ENCODE measurements at regions not wholly inside any gene's neighbourhood (a gene's known extent, or its start where the extent isn't known, plus 50 kb on each side); places are given as distances from the start of the nearest gene placed in this dataset.

DNA sequence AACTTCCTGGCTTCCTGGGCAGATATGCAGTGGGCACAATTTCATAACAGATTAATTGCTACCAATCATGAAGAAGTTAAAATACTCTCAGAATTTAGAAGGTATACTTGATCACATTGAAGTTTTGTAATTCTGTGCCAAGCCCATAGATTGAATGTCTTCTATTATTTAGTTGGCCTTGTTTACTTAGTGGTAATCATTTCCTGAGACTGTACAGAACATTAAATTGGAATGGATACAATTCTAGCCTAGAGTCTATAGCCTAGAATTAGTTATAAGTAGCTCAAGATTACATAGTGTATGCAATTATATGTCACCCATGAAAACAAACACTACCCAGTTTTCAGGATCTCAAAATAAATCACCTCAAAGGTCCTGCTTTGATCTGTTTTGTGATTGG lies 615.8 kb downstream of the XIRP2 start:
- Histone ChIP-seq H3K4me1 (peaks cover 0 to 2% (median 0%) of the 10 kb centered on the region in 4 donors), H3K27ac (no peak overlapping the region), H3K36me3 (no peaks in the 10 kb centered on the region), H3K9me3 (no peaks in the 10 kb centered on the region), H3K27me3 (no peaks in the 10 kb centered on the region), H3K4me3 (no peak overlapping the region)
- TF ChIP-seq POLR2A (IDR thresholded peaks at IDR 0.05) (no peak), EP300 (IDR thresholded peaks at IDR 0.05) (no peak), POLR2AphosphoS5 (IDR thresholded peaks at IDR 0.05) (no peak)
- TF ChIP-seq, protein P1, sequence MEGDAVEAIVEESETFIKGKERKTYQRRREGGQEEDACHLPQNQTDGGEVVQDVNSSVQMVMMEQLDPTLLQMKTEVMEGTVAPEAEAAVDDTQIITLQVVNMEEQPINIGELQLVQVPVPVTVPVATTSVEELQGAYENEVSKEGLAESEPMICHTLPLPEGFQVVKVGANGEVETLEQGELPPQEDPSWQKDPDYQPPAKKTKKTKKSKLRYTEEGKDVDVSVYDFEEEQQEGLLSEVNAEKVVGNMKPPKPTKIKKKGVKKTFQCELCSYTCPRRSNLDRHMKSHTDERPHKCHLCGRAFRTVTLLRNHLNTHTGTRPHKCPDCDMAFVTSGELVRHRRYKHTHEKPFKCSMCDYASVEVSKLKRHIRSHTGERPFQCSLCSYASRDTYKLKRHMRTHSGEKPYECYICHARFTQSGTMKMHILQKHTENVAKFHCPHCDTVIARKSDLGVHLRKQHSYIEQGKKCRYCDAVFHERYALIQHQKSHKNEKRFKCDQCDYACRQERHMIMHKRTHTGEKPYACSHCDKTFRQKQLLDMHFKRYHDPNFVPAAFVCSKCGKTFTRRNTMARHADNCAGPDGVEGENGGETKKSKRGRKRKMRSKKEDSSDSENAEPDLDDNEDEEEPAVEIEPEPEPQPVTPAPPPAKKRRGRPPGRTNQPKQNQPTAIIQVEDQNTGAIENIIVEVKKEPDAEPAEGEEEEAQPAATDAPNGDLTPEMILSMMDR (IDR thresholded peaks at IDR 0.05): no peak
- DNase-seq: no peak
- intact Hi-C loops (cut with DNase I): no loop called here

GRCh38 chr2:167501618-167502017 lies 613.3 kb downstream of the XIRP2 start:
- Histone ChIP-seq H3K27me3 (no peaks in the 10 kb centered on the region), H3K27ac (no peak overlapping the region), H3K36me3 (no peaks in the 10 kb centered on the region), H3K9me3 (no peaks in the 10 kb centered on the region), H3K4me3 (no peak overlapping the region), H3K4me1 (no peaks in the 10 kb centered on the region)
- DNase-seq: no peak
- intact Hi-C loops (cut with DNase I): no loop called here
- WGBS, 2 donors: 91 to 92% methylated on average over 1 of the region's 1 CpG
- TF ChIP-seq POLR2AphosphoS5 (IDR thresholded peaks at IDR 0.05) (no peak), EP300 (IDR thresholded peaks at IDR 0.05) (no peak), POLR2A (IDR thresholded peaks at IDR 0.05) (no peak)
- TF ChIP-seq, protein P1 (IDR thresholded peaks at IDR 0.05): no peak

DNA sequence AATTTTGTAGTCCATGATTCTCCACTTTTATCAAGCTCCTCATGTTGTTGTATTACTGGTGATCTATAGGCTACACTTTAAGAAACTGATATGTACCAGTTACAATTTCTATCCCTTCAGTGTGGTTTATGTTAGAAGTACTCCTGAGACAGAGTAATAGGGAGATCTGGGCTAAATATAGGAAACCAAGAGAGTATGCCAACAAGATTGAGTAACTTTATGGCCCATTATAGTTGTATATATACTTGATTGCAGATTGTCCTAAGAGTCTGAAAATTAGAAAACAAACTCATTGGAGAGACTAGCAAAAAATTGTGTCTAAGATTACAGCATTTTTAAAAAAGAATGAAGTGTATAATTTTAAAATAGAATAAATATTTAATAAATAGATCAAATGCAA lies 605.6 kb downstream of the XIRP2 start:
- peaks cover 0 to 6% (median 3%) of the 10 kb centered on the region in 4 donors for H3K4me1 ChIP-seq
- intact Hi-C loops (cut with DNase I): no loop called here
- no peak overlapping the region for H3K27ac ChIP-seq
- H3K27me3 ChIP-seq: no peaks in the 10 kb centered on the region
- no peak overlapping the region for H3K4me3 ChIP-seq
- no peaks in the 10 kb centered on the region for H3K9me3 ChIP-seq
- H3K36me3 ChIP-seq: no peaks in the 10 kb centered on the region
- no peak for DNase-seq
- TF ChIP-seq, protein P1 (IDR thresholded peaks at IDR 0.05): no peak
- TF ChIP-seq POLR2A (IDR thresholded peaks at IDR 0.05) (no peak), EP300 (IDR thresholded peaks at IDR 0.05) (no peak), POLR2AphosphoS5 (IDR thresholded peaks at IDR 0.05) (no peak)

- no peak for DNase-seq
- H3K36me3 ChIP-seq: no peaks in the 10 kb centered on the region
- H3K27ac ChIP-seq: no peak overlapping the region
- peaks cover 0 to 6% (median 3%) of the 10 kb centered on the region in 4 donors for H3K4me1 ChIP-seq
- intact Hi-C loops (cut with DNase I): no loop called here
- H3K9me3 ChIP-seq: no peaks in the 10 kb centered on the region
- no peaks in the 10 kb centered on the region for H3K27me3 ChIP-seq
- no peak for TF ChIP-seq POLR2AphosphoS5 (IDR thresholded peaks at IDR 0.05)
- no peak for TF ChIP-seq POLR2A (IDR thresholded peaks at IDR 0.05)
- TF ChIP-seq, protein P1 (IDR thresholded peaks at IDR 0.05): no peak
- TF ChIP-seq EP300 (IDR thresholded peaks at IDR 0.05): no peak
- no peak overlapping the region for H3K4me3 ChIP-seq
Measured at GRCh38 chr2:167492486-167492885, 604.2 kb downstream of the XIRP2 start.

DNA sequence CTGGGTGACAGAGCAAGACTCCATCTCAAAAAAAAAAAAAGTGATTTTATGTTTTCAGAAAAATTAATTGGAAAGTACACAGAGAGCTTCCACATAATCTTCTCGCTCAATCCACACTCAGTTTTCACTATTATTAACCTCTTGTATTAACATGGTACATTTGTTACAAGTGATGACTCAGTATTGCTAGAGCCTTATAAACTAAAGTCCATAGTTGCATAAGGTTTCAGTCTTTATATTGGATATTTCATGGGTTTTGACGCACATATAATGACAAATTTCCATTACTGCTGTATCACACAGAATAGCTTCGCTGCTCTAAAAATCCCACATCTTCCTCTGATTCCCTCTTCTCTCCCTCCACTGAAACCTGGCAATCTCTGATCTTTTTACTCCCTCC lies 603.5 kb downstream of the XIRP2 start:
- H3K4me1 ChIP-seq: peaks cover 0 to 6% (median 3%) of the 10 kb centered on the region in 4 donors
- H3K4me3 ChIP-seq: no peak overlapping the region
- no peak overlapping the region for H3K27ac ChIP-seq
- H3K27me3 ChIP-seq: no peaks in the 10 kb centered on the region
- no peak for DNase-seq
- WGBS, 2 donors: 92 to 94% methylated on average over 3 of the region's 3 CpGs
- intact Hi-C loops (cut with DNase I): no loop called here
- H3K36me3 ChIP-seq: no peaks in the 10 kb centered on the region
- TF ChIP-seq, protein P1 (IDR thresholded peaks at IDR 0.05): no peak
- TF ChIP-seq POLR2A (IDR thresholded peaks at IDR 0.05): no peak
- TF ChIP-seq POLR2AphosphoS5 (IDR thresholded peaks at IDR 0.05): no peak
- TF ChIP-seq EP300 (IDR thresholded peaks at IDR 0.05): no peak
- H3K9me3 ChIP-seq: no peaks in the 10 kb centered on the region
